Epidermal melanocyte (primary cell): ENCODE measurements at regions not wholly inside any gene's neighbourhood (a gene's known extent, or its start where the extent isn't known, plus 50 kb on each side); places are given as distances from the start of the nearest gene placed in this dataset.
"Not testable (repeated sequence)": the region's sequence is repeated elsewhere in the genome, so short reads cannot be mapped to it uniquely, and the experiment has no call there.

Experiments used
- DNase-seq: peaks from one replicate; pipeline ENCODE4 v3.0.0; 2011; ENCODE audit warnings: low spot score; ENCODE audit not compliant: insufficient read length

DNA sequence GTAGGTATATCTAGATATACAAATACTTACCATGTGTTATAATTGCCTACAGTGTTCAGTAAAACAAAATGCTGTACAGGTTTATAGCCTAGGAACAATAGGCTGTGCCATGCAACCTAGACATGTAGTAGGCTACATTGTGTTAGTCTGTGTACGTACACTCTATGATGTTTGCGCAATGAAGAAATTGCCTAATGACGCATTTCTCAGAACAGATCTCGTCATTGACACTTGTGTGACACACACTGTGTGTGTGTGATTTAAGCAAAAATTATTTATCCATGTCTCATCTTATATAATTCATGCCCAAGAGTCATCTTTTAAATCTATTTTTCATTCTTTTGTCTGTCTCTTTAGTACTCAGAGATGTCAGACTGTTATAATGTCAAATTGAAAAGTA, 1888.8 kb upstream of the PCDH20 start:
- no peak for DNase-seq

DNA sequence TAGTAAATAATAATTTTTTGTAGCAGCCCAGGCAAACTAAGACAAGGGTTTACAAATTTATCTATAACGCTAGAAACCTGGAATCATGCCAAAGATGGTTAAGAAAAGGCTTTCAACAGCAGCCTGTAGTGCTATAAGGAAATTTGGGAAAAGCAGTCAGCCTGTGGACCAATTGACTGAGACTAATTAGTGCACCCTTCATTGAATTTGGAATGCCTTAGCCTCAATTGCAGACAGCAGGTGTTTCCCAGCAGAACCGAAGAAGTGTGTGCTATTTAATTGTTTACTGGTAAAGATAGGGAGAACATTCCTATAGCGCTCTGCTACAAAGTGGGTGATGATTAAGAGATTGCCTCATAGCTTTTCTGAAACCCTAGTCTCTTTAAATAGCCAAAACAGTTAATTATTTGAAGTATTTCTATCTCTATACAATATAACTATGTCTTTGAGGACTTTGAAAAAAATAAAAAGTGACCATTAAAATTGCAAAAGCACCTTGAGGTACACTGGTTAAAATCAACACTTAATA, 1884.3 kb upstream of the PCDH20 start:
- DNase-seq = no peak

DNA sequence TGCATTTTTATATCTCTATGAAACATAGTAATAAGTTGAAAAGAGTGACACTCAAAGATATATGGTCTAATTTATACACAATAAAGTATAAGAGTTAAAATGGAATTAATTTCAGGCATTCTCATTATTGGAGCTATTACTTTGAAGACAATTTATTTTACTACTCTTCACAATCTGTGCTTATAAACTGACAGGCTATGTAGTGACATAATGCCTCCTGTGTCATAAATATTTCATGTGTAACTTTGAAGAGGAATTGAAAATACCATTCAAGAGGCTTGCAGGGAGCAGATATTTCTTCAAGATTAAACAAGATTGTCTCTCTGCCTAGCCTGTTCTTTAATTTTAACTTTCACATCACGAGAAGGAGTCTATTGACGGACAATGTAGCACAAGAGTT, 1881.5 kb upstream of the PCDH20 start:
- DNase-seq = no peak

DNA sequence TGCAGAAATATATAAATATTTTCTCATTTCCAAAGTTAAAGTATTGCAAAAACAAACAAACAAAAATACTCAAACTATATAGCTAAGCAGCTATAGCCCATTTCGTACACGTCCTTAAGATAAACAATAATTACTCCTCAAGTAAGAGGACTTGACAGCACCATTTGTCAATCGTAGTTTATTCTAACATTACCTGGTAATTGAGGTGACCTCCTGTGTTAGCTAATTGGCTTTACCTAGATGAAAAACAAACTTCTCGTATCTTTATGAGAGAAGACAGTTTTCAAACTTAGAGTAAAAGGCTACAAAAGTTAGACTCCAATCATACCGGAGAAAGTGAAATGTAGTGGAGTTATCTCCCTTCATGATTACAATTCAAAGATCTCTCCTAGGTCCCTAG, 1876.1 kb upstream of the PCDH20 start:
- no peak for DNase-seq

DNA sequence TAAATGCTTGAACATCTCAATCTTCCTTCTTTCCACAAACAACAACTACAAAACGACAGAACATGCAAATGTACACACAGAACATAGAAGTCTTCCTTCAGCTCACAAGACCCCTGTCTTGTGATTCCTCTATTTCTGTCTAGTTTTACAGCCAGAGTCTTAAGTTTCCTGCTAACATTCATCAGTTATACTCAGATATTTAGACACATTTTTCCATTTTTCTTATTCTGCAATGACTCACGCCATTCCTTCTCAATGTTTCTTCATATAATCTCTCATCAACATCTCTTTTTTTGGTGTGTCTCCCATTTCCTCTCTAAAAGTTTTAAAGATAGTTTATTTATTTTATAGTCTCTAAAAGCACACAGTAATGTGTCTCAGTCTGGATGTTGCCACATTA, 1872.9 kb upstream of the PCDH20 start:
- DNase-seq = no peak

DNA sequence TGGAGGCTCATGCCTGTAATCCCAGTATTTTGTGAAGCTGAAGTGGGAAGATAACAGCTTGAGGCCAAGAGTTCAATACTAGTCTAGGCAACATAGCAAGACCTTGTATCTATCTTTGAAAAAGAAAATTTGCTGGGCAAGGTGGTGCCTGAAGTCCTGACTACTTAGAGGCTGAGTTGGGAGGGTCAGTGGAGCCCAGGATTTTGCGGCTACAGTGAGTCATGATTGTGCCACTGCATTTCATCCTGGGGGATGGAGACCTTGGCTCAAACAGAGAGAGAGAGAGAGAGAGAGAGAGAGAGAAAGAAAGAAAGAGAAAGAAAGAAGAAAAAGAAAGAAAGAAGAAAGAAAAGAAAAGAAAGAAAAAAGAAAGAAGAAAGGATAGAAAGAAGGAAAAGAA, 1872.3 kb upstream of the PCDH20 start:
- DNase-seq = no peak

DNA sequence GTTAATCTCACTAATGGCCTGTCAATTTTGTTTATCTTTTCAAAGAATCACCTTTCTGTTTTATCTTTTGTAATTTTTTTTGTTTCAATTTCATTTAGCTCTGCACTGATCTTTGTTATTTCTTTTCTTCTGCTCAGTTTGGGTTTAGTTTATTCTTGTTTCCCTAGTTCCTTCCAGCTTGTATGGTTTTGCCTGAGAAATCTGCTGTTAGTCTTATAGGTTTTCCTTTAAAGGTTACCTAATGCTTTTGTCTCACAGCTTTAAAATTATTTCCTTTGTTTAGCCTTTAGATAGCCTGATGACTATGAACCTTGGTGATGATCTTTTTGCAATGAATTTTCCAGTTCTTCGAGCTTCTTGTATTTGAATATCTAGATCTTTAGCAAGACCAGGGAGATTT, 1869.8 kb upstream of the PCDH20 start:
- DNase-seq = no peak

DNA sequence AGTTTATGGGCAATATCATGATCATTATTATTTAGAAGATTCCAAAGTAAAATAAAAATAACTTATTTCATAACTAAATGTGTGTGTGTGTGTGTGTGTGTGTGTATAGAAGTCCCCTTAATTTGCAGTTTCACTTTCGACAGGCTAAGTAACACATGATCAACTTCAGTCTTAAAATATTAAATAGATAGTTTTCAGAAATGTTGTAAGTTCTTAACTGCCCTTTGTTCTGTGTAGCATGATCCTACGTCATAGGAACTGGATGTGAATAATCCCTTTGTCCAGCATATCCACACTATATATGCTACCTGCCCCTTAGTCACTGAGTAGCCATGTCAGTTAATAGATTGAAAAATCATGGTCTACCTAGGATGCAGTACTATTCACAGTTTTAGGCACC, 1863.5 kb upstream of the PCDH20 start:
- DNase-seq = peak; percentile 36

DNA sequence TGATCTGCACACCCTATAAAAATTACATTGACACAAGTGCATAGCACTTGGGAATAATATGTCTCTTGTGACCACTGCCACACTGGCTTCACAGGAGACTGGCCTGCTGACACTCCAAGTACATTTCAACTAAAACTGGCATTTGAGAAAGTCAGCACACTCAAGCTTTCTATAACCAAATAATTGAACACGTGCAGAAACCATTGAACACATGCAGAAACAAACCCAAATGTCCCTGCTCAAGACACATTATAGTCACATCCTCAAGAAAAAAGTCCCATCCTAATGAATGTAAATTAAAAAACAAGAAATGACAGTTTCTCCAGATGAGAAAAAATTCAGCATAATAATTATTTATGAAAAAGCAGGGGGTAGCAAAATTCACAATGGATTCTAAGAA, 1859.1 kb upstream of the PCDH20 start:
- no peak for DNase-seq

DNA sequence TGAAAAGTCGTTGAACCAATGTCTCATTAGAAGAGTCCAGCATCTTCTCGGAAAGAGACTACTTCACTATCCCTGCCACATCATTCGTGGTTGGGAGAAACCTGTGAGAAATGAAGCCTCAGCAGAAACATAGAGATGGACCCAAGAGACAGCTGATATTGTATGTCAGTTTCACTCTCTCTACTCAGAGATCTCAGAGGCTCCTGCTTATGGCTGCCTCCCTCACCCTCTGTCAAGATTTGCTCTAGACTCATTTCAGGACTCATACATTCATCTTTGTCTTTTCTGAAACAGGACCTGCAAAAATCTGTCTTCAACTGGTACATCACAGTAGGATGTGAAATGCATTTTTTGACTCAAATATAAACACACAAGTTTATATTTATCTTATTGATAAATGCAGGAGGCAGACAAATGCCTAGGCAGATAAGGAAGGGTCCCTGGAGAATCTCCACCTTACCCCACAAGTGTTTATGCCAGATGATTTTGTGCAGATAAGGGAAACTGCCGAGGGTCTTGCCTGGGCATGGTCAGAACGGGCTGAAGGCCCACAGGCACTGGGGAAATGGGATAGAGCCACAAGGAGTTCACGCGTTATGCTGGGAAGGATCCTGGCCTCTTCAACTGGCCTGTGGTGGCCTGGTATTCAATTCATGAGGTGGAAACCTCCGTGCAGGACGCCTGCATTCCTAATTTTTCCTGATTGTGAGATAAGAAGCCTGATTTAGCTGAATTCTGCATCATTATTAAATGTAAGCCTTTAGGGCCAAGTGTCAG, 1834.0 kb upstream of the PCDH20 start:
- DNase-seq = no peak

DNA sequence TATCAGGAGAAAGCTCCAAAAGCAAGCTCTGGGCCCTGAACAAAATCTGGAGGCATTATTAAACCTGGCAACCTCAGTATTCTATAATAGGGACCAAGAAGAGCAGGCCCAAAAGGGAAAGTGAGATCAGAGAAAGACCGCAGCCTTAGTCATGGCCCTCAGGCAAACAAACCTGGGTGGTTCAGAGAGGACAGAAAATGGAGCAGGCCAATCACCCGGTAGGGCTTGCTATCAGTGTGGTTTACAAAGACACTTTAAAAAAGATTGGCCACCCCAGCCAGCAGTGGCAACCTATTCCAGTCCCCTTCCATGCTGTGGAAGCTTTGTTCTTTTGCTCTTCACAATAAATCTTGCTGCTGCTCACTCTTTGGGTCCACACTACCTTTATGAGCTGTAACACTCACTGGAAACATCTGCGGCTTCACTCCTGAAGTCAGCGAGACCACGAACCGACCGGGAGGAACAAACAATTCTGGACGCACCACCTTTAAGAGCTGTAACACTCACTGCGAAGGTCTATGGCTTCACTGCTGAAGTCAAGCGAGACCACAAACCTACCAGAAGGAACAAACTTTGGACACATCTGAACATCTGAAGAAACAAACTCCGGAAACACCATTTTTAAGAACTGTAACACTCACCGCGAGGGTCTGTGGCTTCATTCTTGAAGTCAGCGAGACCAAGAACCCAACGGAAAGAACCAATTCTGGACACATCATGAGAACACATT, 1821.2 kb upstream of the PCDH20 start:
- DNase-seq = not testable (repeated sequence)

DNA sequence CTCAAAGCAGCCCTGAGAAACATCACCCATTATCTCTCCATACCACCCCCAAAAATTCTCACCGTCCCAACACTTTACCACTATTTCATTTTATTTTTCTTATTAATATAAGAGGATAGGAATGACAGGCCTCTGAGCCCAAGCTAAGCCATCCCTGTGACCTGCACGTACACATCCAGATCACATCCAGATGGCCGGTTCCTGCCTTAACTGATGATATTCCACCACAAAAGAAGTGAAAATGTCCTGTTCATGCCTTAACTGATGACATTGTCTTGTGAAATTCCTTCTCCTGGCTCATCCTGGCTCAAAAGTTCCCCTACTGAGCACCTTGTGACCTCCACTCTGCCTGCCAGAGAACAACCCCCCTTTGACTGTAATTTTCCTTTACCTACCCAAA, 1802.9 kb upstream of the PCDH20 start:
- not testable (repeated sequence) for DNase-seq

DNA sequence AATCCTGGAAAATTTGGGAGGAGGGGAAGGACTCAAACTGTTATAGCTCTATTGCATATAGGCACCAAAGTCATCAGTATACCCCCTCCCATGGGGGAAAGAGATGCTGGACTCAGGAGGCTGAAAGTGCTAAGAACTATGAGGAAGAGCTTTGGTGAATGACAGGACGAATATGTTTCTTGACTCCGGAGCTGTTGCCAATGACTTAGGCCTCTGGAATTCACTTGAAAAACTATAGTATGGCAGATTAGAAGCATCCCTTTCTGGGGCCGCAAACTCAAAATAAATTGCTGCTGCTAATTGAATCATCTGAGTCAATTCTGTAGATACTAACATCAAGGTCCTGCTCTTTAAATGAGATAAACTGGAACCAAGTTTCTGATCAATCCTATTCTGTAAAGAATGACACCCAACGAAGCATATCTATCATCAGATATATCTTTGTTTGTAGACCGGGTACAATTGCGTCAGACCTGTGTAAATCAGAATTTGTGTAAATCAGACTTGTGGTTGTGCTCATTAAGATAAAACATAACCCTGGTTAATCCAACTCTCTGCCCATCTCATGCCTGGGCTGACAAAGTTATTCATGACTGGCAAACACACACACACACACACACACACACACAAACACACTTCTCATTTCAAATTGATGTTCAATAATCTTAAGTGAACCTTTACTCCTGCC, 1793.8 kb upstream of the PCDH20 start:
- DNase-seq = no peak

DNA sequence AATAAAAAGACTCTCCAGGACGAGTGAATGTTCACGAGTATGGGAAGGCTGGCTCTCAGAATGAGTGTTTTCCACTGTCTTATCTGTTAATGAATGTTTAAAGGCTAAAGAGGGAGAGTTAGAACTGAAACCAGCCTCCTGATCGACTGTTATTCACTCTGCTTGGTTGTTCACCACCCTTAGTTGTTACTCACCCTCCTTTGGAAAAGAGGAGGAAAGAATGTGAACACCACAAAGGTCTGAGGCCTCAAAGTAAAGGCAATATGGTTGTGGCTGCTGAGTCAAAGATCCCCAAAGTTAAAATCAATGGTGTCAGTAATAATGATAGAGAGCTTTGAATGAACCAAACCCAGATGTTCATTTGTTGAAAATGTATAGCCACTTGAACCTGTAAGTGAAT, 1793.2 kb upstream of the PCDH20 start:
- no peak for DNase-seq

DNA sequence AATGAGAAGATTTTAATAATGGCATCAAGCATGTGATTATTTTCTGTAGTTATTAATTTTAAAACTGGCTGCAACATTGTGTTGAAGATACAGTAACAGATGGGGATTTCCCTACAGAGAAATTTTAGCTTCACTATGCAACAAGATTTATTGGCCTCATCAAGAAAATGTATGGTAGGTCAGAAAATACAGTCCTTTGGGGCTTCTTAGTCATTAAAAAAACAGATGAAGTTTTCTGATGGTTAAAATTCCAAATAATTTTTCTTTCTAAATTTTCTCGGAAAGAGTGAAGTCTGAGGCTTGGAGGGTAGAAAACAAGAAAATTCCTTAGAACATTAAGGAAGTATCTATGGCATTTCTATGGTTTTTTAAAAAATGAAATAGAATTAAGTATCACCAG, 1790.8 kb upstream of the PCDH20 start:
- no peak for DNase-seq

DNA sequence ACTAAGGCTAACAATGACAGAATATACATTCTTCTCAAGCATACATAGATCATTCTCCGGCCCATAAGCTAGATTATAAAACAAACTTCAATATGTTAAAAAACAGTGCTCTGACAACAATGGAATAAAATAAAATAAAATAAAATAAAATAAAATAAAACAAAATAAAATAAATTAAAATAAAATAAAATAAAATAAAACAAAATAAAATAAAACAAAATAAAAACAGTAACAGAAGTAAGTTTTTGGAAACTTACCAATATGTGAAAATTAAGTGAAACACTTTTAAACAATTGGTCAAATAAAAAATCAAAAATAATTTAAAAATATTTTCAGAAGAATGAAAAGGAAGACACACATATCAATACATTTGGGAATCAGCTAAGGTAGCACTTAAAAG, 1785.8 kb upstream of the PCDH20 start:
- DNase-seq = no peak

DNA sequence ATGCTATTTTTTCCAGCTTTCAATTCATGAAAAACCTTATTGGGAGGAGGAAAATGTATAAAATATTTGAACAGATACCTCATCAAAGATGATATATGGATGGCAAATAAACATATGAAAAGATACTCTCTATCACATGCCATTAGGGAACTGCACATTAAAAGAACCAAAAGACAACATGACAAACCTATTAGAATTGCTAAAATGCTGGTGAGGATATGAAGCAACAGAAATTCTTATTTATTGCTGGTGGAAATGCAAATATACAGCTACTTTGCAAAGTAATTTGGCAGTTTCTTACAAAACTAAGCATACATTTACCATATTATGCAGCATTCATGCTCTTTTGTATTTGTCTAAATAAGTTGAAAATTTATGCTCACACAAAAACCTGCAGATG, 1783.9 kb upstream of the PCDH20 start:
- DNase-seq = no peak

DNA sequence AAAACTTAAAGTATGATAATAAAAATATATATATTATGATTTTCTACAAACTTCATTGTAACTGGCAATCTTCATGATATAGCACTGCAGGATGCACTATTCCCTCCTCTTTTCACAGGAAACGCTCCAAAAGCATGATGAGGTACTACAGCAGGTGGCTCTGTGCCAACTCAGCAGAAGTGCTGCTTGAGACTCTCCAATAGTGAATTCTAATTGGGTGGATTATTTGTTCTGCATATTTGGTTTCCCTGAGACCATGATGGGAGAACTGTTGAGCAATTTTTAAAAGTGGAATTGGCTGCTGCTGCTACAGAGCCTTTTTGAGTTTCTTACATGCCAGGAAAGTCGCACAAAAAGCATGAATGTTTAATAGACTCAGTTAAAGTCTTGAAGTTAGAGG, 1782.4 kb upstream of the PCDH20 start:
- no peak for DNase-seq

DNA sequence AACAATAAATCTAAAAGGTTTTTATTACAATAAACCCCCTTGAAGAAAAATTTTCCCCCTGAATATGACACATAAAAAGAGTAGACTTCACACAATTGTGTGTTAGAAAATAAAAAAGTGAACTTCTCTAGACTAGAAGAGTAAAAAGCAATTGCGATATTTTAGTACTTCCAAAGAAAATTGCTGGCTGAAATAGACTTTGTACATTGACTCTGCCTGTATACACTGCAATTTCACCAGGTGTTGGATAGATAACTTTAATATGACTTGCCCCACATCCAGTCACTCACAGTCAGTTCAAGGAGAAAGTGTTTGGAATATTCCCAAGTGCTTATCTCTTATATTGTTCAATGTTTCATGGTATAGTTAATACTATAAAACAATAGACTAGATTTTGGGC, 1780.1 kb upstream of the PCDH20 start:
- DNase-seq = no peak

DNA sequence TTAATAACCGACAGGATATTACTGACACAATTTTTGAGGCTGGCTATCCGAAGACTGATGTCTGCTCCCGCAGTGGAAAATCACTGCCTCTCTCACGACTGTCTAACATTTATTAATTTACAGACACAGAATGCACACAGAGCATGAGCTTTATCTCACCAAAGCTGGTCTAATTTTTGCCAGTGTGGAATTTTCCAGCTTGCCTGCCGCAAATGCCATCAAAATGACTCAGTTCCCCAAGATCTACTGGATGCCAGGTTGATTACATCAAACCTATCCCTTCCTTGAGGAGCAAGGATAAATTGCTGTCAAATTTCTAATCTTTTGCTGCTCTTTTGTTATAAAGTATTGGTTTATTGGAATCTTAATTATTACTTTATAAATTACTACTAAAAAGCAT, 1775.1 kb upstream of the PCDH20 start:
- no peak for DNase-seq

DNA sequence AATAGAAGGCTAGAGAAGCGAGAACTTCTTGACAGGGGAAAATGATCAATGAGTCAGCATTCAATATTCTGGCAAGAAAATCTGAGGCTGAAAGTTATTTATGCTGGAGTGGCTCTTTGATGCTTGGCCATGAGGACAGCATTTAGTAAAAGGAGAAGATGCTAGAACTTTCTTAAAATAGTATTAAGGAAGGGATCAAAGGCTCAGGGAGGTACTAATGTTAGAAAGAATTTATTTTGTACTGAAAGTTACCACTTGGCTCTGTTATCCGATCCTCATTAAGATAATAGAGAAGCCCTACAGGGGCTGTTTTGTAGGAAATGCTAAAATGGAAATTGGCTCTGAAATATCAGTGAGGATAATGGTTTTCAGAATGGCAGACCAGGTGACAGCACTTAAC, 1774.6 kb upstream of the PCDH20 start:
- no peak for DNase-seq

DNA sequence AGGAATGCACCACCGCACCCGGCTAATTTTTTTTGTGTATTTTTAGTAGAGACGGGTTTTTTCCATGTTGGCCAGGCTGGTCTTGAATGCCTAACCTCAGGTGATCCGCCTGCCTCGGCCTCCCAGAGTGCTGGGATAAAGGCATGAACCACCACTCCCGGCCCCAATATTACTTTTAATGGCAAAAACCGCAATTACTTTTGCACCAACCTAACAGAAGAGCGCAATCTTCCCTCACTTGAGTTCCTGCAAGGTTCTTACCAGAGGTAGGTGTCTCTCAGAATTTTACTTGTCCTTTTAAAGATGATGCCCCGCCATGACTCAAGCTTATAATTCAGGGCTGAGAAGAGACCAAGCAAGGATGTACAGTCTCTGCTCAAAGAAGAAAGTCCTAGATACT, 1774.1 kb upstream of the PCDH20 start:
- no peak for DNase-seq
